Stomach (tissue), 8 donors: ENCODE measurements at regions not wholly inside any gene's neighbourhood (a gene's known extent, or its start where the extent isn't known, plus 50 kb on each side); places are given as distances from the start of the nearest gene placed in this dataset.

Source experiments
- DNase-seq, 2 donors: peaks; one replicate each; pipeline versions ENCODE4 v3.0.0 to v3.0.0-alpha.2; 2013 to 2019
- H3K27ac ChIP-seq, 5 donors: fragments of 200-600 bp in 4 of 5; sonication (generic) in 4 of 5; one replicate each; pipeline ENCODE4 v1.5.1; 2013 to 2019; ENCODE audit warnings: mild to moderate bottlenecking in 1 of 5, moderate library complexity in 1 of 5
- H3K27me3 ChIP-seq, 3 donors: fragments of 200-600 bp; sonication (generic); one replicate each; pipeline ENCODE4 v1.5.1; 2017 to 2019; ENCODE audit warnings: mixed run types in 1 of 3
- H3K36me3 ChIP-seq, 4 donors: fragments of 200-600 bp; sonication (generic); 1 replicate in 3 of 4; 2 replicates in 1 of 4; pipeline ENCODE4 v1.5.1; 2016 to 2019
- H3K4me1 ChIP-seq, 4 donors: fragments of 200-600 bp; sonication (generic); one replicate each; pipeline ENCODE4 v1.5.1; 2016 to 2019
- H3K4me3 ChIP-seq, 4 donors: fragments of 200-600 bp; sonication (generic) in 3 of 4; one replicate each; pipeline ENCODE4 v1.5.1; 2016 to 2019; ENCODE audit warnings: mild to moderate bottlenecking in 1 of 4
- H3K9me3 ChIP-seq, 4 donors: fragments of 200-600 bp; sonication (generic); one replicate each; pipeline ENCODE4 v1.5.1; 2016 to 2019
- CTCF ChIP-seq, 7 experiments: fragments of 450-650 bp in 4 of 7; fragments of 200-600 bp in 3 of 7; sonication (generic) in 3 of 7; IDR thresholded peaks; one replicate each; pipeline ENCODE4 v1.5.1; 2016 to 2019; ENCODE audit warnings: antibody characterized with exemption in 7 of 7, control low read depth in 2 of 7, mild to moderate bottlenecking in 1 of 7
- EP300 ChIP-seq: sonication (generic); formaldehyde crosslinking; IDR thresholded peaks from one replicate; pipeline ENCODE4 v1.6.1; 2017; ENCODE audit warnings: antibody characterized with exemption
- POLR2A ChIP-seq, 4 donors: fragments of 450-650 bp; IDR thresholded peaks; one replicate each; pipeline ENCODE4 v1.6.1; 2016; ENCODE audit warnings: antibody characterized with exemption in 4 of 4, control low read depth in 2 of 4, mild to moderate bottlenecking in 1 of 4, moderate library complexity in 1 of 4
- POLR2AphosphoS5 ChIP-seq, 3 donors: sonication (generic); formaldehyde crosslinking; IDR thresholded peaks; one replicate each; pipeline ENCODE4 v1.6.1; 2016; ENCODE audit warnings: antibody characterized with exemption in 3 of 3
- WGBS, 5 donors: extraction: QIAGEN DNeasy Blood & Tissue Kit in 3 of 5; methylation state at CpG; one replicate each; pipeline versions ENCODE4 v1.1.5 to v1.1.7; 2013 to 2018; 5-methylcytosine and 5-hydroxymethylcytosine counted together
- intact Hi-C: fragments of 100-400 bp; cut with DNase I; formaldehyde crosslinking; loops from one replicate; pipeline ENCODE4 v1.15.1; 2023; ENCODE audit warnings: low total_unique reads
- donor health status: healthy with polysubstance abuse.
- donor health status: Bipolar disorder and iron deficiency.
- donor health status: healthy.

- Histone ChIP-seq H3K27ac (no peak overlapping the region), H3K9me3 (no peaks in the 10 kb centered on the region), H3K27me3 (peaks cover 0 to 12% (median 0%) of the 10 kb centered on the region in 3 donors), H3K4me3 (no peak overlapping the region), H3K36me3 (no peaks in the 10 kb centered on the region), H3K4me1 (no peaks in the 10 kb centered on the region)
- DNase-seq, result no peak
- intact Hi-C loops, result no loop called here
- no peak for TF ChIP-seq POLR2A (IDR thresholded peaks at IDR 0.05)
- no peak for TF ChIP-seq EP300
- no peak for TF ChIP-seq CTCF (IDR thresholded peaks at IDR 0.05)
- TF ChIP-seq POLR2AphosphoS5 (IDR thresholded peaks at IDR 0.05), result no peak
- 40 to 53% (median 47%) methylated on average over 2 of the region's 2 CpGs for WGBS, 5 donors
Measured at GRCh38 chr2:84323890-84324289, 135.2 kb downstream of the SUCLG1 start.

DNA sequence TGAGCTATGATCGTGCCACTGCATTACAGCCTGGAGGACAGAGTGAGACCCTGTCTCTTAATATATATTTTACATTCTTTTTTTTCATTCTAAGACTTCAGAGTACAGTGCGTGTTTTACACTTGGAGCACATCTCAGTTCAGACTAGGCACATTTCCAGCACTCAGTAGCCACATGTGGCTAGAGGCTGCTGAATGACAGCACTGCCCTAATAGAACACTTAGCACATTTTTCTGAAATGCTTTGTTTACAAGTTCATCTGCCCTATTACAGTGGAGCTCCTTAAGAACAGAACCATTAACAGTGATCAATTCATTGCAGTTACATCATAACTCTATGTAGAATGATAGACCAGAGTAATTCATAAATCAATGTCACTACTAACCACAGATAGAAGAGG, 138.1 kb downstream of the SUCLG1 start:
- Histone ChIP-seq H3K27me3 (peaks cover 0 to 24% (median 0%) of the 10 kb centered on the region in 3 donors), H3K9me3 (no peaks in the 10 kb centered on the region), H3K4me3 (no peak overlapping the region), H3K27ac (no peak overlapping the region), H3K36me3 (no peaks in the 10 kb centered on the region), H3K4me1 (no peaks in the 10 kb centered on the region)
- 67 to 90% (median 84%) methylated on average over 2 of the region's 2 CpGs for WGBS, 5 donors
- TF ChIP-seq EP300 (no peak), POLR2AphosphoS5 (IDR thresholded peaks at IDR 0.05) (no peak), CTCF (IDR thresholded peaks at IDR 0.05) (no peak), POLR2A (IDR thresholded peaks at IDR 0.05) (no peak)
- DNase-seq, result no peak
- intact Hi-C loops, result no loop called here

DNA sequence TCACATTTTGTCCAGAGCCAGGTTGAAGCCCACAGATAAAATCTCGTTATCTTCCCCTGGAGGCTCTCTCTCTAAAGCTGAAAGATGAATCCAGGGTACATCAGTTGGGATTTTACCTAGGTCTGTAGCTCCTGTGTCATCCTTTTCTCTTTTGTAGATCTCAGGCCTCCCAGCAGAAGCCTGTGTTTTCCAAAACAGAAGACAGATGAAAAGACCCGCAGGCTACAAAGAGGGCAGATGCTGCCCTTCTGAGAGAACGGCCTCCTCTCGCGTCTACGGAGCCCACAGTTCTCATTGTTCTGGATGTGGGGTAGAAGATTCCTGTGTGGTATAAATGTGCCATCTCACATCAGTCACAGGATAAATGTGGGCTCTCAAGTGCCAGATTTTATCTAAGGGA, 139.5 kb downstream of the SUCLG1 start:
- H3K9me3 ChIP-seq, result no peaks in the 10 kb centered on the region
- no peak for DNase-seq
- H3K36me3 ChIP-seq, result no peaks in the 10 kb centered on the region
- intact Hi-C loops, result loop anchor here (10.0 kb wide), 1 partner anchor 295 kb away; no protein-coding TSS in a partner anchor
- WGBS, 5 donors, result 82 to 90% (median 84%) methylated on average over 6 of the region's 6 CpGs
- peaks cover 0 to 34% (median 0%) of the 10 kb centered on the region in 3 donors for H3K27me3 ChIP-seq
- H3K27ac ChIP-seq, result no peak overlapping the region
- peaks cover 0 to 6% (median 1%) of the 10 kb centered on the region in 4 donors for H3K4me1 ChIP-seq
- H3K4me3 ChIP-seq, result no peak overlapping the region
- TF ChIP-seq CTCF (IDR thresholded peaks at IDR 0.05) (no peak), EP300 (no peak), POLR2AphosphoS5 (IDR thresholded peaks at IDR 0.05) (no peak), POLR2A (IDR thresholded peaks at IDR 0.05) (no peak)

GRCh38 chr2:84317135-84317534, 141.9 kb downstream of the SUCLG1 start:
- WGBS, 5 donors, result 75 to 96% (median 93%) methylated on average over 2 of the region's 2 CpGs
- no peaks in the 10 kb centered on the region for H3K9me3 ChIP-seq
- TF ChIP-seq POLR2AphosphoS5 (IDR thresholded peaks at IDR 0.05) (no peak), EP300 (no peak), CTCF (IDR thresholded peaks at IDR 0.05) (no peak), POLR2A (IDR thresholded peaks at IDR 0.05) (no peak)
- intact Hi-C loops, result loop anchor here (10.0 kb wide), 1 partner anchor 292 kb away; no protein-coding TSS in a partner anchor
- peaks cover 0 to 7% (median 1%) of the 10 kb centered on the region in 4 donors for H3K4me1 ChIP-seq
- DNase-seq, result no peak
- peaks cover 0 to 34% (median 3%) of the 10 kb centered on the region in 3 donors for H3K27me3 ChIP-seq
- H3K36me3 ChIP-seq, result no peaks in the 10 kb centered on the region
- H3K27ac ChIP-seq, result no peak overlapping the region
- no peak overlapping the region for H3K4me3 ChIP-seq
